ENCODE measurements at regions not wholly inside any gene's neighbourhood (a gene's known extent, or its start where the extent isn't known, plus 50 kb on each side); places are given as distances from the start of the nearest gene placed in this dataset.

DNA sequence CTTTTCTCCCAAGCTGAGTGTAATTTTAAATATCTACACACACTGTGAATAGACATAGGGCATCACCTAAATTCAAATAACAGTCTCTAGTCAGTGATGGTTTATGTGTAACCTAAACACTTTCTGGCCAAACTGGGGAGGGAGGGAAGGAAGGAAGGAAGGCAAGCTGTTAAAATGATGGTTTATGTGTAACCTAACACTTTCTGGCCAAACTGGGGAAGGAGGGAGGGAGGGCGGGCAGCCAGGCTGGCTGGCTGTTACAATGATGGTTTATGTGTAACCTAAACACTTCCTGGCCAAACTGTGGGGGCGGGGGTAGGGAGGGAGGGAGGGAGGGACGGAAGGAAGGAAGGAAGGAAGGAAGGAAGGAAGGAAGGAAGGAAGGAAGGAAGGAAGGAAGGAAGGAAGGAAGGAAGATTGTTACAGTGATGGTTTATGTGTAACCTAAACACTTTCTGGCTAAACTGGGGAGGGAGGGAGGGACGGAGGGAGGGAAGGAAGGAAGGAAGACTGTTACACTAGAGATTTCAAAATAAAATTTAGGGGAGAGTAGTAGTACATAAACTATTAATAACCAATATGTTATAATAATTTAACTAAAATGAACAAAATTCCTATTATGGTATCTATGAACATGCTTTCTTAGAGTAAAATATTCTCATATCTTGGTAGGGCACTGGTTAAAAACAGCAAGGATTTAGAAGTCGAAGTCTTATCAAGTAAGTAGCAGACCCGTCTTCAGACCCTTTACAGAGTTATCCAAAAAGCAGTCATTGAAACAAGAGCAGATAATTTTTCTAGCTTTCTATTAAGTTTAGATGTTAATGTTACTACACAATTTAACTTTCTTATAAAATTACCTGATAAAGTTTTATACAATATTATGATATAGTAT, 148.1 kb downstream of the LMLN start (continued):
- TF ChIP-seq NR2C1 (IDR thresholded peaks at IDR 0.05) (no peak), NR2C1 (tag; IDR thresholded peaks at IDR 0.05) (no peak), MAX (CRISPR knock-in tag; IDR thresholded peaks at IDR 0.05) (no peak), CCAR2 (IDR thresholded peaks at IDR 0.05; ENCODE audit: low read depth, low read length) (no peak), ATF1 (CRISPR knock-in tag; IDR thresholded peaks at IDR 0.05) (no peak), ATF1 (tag; IDR thresholded peaks at IDR 0.05) (no peak), ZNF175 (CRISPR knock-in tag; IDR thresholded peaks at IDR 0.05; ENCODE audit: low read depth) (peak; percentile 49; the same call in 1 of the 2 replicates), ZFP30 (CRISPR knock-in tag; IDR thresholded peaks at IDR 0.05; ENCODE audit: borderline replicate concordance) (no peak), ILK (tag; IDR thresholded peaks at IDR 0.05; ENCODE audit: borderline replicate concordance, low read depth) (no peak), RFX1 (IDR thresholded peaks at IDR 0.05) (no peak), BCLAF1 (IDR thresholded peaks at IDR 0.05; ENCODE audit: borderline replicate concordance in 1 of 2, control insufficient read depth in 1 of 2, low read depth in 2 of 2, low read length in 1 of 2) (no peak), DLX4 (CRISPR knock-in tag; IDR thresholded peaks at IDR 0.05) (no peak), CEBPB (tag; IDR thresholded peaks at IDR 0.05) (no peak), FOXP1 (CRISPR knock-in tag; IDR thresholded peaks at IDR 0.05) (no peak), MTF1 (CRISPR knock-in tag; IDR thresholded peaks at IDR 0.05; ENCODE audit: borderline replicate concordance) (no peak), FOXK2 (conservative IDR thresholded peaks at IDR 0.05 in 1 of 2, IDR thresholded peaks at IDR 0.05 in 1 of 2; ENCODE audit: low read depth in 2 of 2) (no peak), ZNF766 (CRISPR knock-in tag; conservative IDR thresholded peaks at IDR 0.05) (no peak), SRSF3 (IDR thresholded peaks at IDR 0.05; ENCODE audit: insufficient read depth, low read length) (no peak), LEF1 (IDR thresholded peaks at IDR 0.05) (no peak), ATF2 (CRISPR knock-in tag; IDR thresholded peaks at IDR 0.05) (no peak)
- TF ChIP-seq, protein P1, sequence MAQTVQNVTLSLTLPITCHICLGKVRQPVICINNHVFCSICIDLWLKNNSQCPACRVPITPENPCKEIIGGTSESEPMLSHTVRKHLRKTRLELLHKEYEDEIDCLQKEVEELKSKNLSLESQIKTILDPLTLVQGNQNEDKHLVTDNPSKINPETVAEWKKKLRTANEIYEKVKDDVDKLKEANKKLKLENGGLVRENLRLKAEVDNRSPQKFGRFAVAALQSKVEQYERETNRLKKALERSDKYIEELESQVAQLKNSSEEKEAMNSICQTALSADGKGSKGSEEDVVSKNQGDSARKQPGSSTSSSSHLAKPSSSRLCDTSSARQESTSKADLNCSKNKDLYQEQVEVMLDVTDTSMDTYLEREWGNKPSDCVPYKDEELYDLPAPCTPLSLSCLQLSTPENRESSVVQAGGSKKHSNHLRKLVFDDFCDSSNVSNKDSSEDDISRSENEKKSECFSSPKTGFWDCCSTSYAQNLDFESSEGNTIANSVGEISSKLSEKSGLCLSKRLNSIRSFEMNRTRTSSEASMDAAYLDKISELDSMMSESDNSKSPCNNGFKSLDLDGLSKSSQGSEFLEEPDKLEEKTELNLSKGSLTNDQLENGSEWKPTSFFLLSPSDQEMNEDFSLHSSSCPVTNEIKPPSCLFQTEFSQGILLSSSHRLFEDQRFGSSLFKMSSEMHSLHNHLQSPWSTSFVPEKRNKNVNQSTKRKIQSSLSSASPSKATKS (CRISPR knock-in tag; IDR thresholded peaks at IDR 0.05): no peak

All from K562 (cell line).